Panc1 (cell line): ENCODE measurements at regions not wholly inside any gene's neighbourhood (a gene's known extent, or its start where the extent isn't known, plus 50 kb on each side); places are given as distances from the start of the nearest gene placed in this dataset.

Source experiments
- POLR2AphosphoS5 ChIP-seq: IDR thresholded peaks from 2 replicates; pipeline ENCODE4 v1.6.1; 2012; ENCODE audit warnings: mild to moderate bottlenecking, low read depth, low read length, moderate library complexity
- SIN3A ChIP-seq: IDR thresholded peaks from 2 replicates; pipeline ENCODE4 v1.6.1; 2012; ENCODE audit warnings: low read depth, mild to moderate bottlenecking, low read length, moderate library complexity, borderline replicate concordance; ENCODE audit not compliant: insufficient read depth
- TCF7L2 ChIP-seq: IDR thresholded peaks from 2 replicates; pipeline ENCODE4 v1.6.1; 2011; ENCODE audit warnings: mild to moderate bottlenecking, low read depth, low read length, inconsistent platforms
- TF ChIP-seq, protein P1 (sequence below): fragments of 450-650 bp; IDR thresholded peaks from 2 replicates; pipeline ENCODE4 v1.5.1; 2017; ENCODE audit warnings: mild to moderate bottlenecking
- TF ChIP-seq, protein P2 (sequence below), 2 experiments: IDR thresholded peaks; 2 replicates each; pipeline ENCODE4 v1.6.1; 2011 to 2012; ENCODE audit warnings: low read depth in 2 of 2, control low read depth in 1 of 2, low read length in 1 of 2, mild to moderate bottlenecking in 1 of 2, moderate library complexity in 1 of 2; ENCODE audit not compliant: insufficient read depth in 1 of 2

DNA sequence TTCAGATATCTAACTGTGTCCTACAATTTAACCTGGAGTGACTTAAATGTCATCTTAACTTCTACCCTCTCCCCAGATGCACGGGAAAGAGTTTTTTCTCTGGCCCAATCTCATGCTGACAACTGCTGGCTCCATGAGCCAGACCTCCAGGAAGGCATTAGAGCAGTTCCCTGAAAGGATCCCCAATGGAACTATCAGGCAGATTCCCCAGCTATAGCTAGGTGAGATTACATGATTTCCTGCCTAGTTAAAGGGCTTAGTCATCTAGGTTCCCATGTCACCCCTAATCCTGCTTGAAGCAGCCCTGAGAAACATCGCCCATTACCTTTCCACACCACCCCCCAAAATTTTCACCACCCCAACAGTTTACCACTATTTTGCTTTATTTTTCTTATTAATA is 373.5 kb upstream of the TRPC7 start:
- TF ChIP-seq, protein P1, sequence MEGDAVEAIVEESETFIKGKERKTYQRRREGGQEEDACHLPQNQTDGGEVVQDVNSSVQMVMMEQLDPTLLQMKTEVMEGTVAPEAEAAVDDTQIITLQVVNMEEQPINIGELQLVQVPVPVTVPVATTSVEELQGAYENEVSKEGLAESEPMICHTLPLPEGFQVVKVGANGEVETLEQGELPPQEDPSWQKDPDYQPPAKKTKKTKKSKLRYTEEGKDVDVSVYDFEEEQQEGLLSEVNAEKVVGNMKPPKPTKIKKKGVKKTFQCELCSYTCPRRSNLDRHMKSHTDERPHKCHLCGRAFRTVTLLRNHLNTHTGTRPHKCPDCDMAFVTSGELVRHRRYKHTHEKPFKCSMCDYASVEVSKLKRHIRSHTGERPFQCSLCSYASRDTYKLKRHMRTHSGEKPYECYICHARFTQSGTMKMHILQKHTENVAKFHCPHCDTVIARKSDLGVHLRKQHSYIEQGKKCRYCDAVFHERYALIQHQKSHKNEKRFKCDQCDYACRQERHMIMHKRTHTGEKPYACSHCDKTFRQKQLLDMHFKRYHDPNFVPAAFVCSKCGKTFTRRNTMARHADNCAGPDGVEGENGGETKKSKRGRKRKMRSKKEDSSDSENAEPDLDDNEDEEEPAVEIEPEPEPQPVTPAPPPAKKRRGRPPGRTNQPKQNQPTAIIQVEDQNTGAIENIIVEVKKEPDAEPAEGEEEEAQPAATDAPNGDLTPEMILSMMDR = no peak
- TF ChIP-seq SIN3A (no peak), POLR2AphosphoS5 (no peak), TCF7L2 (no peak)
- TF ChIP-seq, protein P2, sequence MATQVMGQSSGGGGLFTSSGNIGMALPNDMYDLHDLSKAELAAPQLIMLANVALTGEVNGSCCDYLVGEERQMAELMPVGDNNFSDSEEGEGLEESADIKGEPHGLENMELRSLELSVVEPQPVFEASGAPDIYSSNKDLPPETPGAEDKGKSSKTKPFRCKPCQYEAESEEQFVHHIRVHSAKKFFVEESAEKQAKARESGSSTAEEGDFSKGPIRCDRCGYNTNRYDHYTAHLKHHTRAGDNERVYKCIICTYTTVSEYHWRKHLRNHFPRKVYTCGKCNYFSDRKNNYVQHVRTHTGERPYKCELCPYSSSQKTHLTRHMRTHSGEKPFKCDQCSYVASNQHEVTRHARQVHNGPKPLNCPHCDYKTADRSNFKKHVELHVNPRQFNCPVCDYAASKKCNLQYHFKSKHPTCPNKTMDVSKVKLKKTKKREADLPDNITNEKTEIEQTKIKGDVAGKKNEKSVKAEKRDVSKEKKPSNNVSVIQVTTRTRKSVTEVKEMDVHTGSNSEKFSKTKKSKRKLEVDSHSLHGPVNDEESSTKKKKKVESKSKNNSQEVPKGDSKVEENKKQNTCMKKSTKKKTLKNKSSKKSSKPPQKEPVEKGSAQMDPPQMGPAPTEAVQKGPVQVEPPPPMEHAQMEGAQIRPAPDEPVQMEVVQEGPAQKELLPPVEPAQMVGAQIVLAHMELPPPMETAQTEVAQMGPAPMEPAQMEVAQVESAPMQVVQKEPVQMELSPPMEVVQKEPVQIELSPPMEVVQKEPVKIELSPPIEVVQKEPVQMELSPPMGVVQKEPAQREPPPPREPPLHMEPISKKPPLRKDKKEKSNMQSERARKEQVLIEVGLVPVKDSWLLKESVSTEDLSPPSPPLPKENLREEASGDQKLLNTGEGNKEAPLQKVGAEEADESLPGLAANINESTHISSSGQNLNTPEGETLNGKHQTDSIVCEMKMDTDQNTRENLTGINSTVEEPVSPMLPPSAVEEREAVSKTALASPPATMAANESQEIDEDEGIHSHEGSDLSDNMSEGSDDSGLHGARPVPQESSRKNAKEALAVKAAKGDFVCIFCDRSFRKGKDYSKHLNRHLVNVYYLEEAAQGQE (IDR thresholded peaks at IDR 0.05; ENCODE audit: insufficient read depth in 1 of 2, low read depth in 2 of 2, low read length in 1 of 2) = no peak
